Erythroblast (primary cell): ENCODE measurements at regions not wholly inside any gene's neighbourhood (a gene's known extent, or its start where the extent isn't known, plus 50 kb on each side); places are given as distances from the start of the nearest gene placed in this dataset.

Source experiments
- GATA1 ChIP-seq: IDR thresholded peaks from 2 replicates; pipeline ENCODE4 v1.6.1; 2011; ENCODE audit warnings: low read depth, mild to moderate bottlenecking, control low read depth, low read length, moderate library complexity
- POLR2A ChIP-seq: IDR thresholded peaks from 2 replicates; pipeline ENCODE4 v1.6.1; 2011; ENCODE audit warnings: mild to moderate bottlenecking, low read length

DNA sequence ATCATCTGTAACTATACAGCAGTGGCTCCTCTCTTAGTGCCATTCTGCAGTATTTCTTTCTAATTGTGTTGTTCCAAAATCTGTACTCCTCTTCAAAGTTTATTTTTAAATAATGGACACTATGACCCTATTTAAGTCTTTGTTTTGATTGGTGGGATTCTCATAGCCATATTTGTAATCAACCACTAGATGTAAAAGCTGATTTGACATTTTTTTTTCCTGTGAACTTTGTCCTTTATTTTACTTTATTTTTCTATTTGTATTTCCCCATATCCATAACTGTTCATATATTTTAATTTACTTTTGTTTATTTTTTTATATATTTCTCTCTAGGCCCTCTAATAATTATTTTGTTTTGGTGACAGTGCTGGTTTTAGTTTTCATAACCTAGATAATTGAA is 544.4 kb downstream of the KCNJ2 start:
- TF ChIP-seq POLR2A = no peak
- no peak for TF ChIP-seq GATA1
